Neural crest cell (in vitro differentiated cells): ENCODE measurements at regions not wholly inside any gene's neighbourhood (a gene's known extent, or its start where the extent isn't known, plus 50 kb on each side); places are given as distances from the start of the nearest gene placed in this dataset.
"Not testable (repeated sequence)": the region's sequence is repeated elsewhere in the genome, so short reads cannot be mapped to it uniquely, and the experiment has no call there.

ENCODE experiments used
- DNase-seq: peaks from one replicate; pipeline ENCODE4 v3.0.0; 2021; ENCODE audit warnings: low read depth, mixed read lengths, low spot score
- H3K27ac Mint-ChIP-seq: one replicate; pipeline ENCODE4 v1.8.0; 2021; ENCODE audit warnings: mild to moderate bottlenecking, mixed read lengths; ENCODE audit not compliant: unreplicated experiment
- H3K27me3 Mint-ChIP-seq: 2 replicates; pipeline ENCODE4 v1.8.0; 2021; ENCODE audit warnings: low read depth, mild to moderate bottlenecking, mixed read lengths
- H3K36me3 Mint-ChIP-seq: 2 replicates; pipeline ENCODE4 v1.8.0; 2021; ENCODE audit warnings: low read depth, mild to moderate bottlenecking, mixed read lengths
- H3K4me1 Mint-ChIP-seq: 2 replicates; pipeline ENCODE4 v1.8.0; 2021; ENCODE audit warnings: mixed read lengths
- H3K4me3 Mint-ChIP-seq: one replicate; pipeline ENCODE4 v1.8.0; 2021; ENCODE audit warnings: mild to moderate bottlenecking, mixed read lengths
- H3K9me3 Mint-ChIP-seq: 2 replicates; pipeline ENCODE4 v1.8.0; 2021; ENCODE audit warnings: mixed read lengths
- TF ChIP-seq, protein P1 (sequence below): fragments of 200-600 bp; sonication (generic); conservative IDR thresholded peaks from 2 replicates; pipeline ENCODE4 v1.5.0; 2021; ENCODE audit warnings: antibody characterized with exemption, mild to moderate bottlenecking

DNA sequence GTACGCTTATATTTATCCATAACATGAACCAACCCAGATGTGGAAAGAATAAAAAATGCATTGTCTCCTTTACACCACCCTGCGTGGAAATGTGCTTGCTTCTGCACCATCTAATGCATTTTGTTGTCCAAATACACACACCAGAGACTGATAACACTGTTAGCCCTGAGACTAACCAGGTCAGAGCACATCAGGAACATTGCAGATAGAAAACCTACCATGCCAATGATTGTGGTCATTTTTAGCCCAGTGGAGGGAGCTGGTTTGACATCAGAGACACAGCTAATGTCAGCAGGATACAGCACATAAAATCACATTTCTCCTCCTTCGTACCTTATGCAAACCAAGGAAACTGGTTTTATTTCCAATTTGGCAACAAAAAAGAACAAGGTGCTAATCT is 528.7 kb downstream of the DOK5 start:
- no peak for DNase-seq
- TF ChIP-seq, protein P1, sequence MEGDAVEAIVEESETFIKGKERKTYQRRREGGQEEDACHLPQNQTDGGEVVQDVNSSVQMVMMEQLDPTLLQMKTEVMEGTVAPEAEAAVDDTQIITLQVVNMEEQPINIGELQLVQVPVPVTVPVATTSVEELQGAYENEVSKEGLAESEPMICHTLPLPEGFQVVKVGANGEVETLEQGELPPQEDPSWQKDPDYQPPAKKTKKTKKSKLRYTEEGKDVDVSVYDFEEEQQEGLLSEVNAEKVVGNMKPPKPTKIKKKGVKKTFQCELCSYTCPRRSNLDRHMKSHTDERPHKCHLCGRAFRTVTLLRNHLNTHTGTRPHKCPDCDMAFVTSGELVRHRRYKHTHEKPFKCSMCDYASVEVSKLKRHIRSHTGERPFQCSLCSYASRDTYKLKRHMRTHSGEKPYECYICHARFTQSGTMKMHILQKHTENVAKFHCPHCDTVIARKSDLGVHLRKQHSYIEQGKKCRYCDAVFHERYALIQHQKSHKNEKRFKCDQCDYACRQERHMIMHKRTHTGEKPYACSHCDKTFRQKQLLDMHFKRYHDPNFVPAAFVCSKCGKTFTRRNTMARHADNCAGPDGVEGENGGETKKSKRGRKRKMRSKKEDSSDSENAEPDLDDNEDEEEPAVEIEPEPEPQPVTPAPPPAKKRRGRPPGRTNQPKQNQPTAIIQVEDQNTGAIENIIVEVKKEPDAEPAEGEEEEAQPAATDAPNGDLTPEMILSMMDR, result no peak
- peaks cover 7% of the 10 kb centered on the region for H3K27me3 Mint-ChIP-seq
- no peaks in the 10 kb centered on the region for H3K36me3 Mint-ChIP-seq
- no peak overlapping the region for H3K27ac Mint-ChIP-seq
- H3K4me3 Mint-ChIP-seq, result no peak overlapping the region
- H3K9me3 Mint-ChIP-seq, result no peaks in the 10 kb centered on the region
- no peaks in the 10 kb centered on the region for H3K4me1 Mint-ChIP-seq

DNA sequence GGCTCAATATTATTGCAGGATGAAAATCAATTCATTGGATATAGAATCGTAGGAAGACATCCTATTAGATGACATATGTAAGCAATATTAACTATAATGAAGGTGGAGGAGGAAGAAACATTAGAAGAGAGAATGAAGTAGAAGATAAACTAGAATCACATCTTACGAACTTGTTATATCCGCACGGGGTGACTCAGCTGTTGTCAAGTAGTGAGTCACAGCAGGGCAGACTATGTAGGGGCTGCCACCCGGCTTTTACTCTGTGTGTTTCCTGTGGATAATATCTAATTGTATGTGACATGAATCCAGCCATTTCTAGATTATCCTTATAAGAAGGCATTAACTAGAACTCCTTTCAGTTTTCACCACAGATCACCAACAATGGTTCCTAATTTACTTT is 520.2 kb downstream of the DOK5 start:
- H3K27me3 Mint-ChIP-seq, result no peaks in the 10 kb centered on the region
- H3K36me3 Mint-ChIP-seq, result no peaks in the 10 kb centered on the region
- DNase-seq, result no peak
- no peak overlapping the region for H3K27ac Mint-ChIP-seq
- TF ChIP-seq, protein P1, result no peak
- H3K9me3 Mint-ChIP-seq, result no peaks in the 10 kb centered on the region
- no peak overlapping the region for H3K4me3 Mint-ChIP-seq
- H3K4me1 Mint-ChIP-seq, result peaks cover 5% of the 10 kb centered on the region

DNA sequence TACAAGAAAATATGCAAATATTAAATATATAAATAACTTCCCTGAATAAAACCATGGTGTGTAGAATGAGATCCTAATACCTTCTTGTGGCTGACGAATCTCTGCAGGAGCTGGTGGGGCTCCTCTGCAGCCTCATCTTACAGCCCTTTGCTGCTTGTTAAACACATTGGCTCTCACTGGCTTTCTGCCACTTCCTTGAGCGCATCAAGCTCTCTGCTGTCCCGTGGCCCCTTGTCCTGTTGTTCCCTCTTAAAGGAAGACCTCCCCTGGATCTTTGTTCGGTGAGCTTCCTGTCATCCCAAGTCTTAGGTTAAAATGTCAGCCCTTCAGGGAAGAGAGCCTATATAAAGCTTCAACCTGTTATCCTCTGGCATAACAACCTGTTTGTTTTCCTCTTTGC is 519.6 kb downstream of the DOK5 start:
- no peak overlapping the region for H3K4me3 Mint-ChIP-seq
- peaks cover 5% of the 10 kb centered on the region for H3K4me1 Mint-ChIP-seq
- TF ChIP-seq, protein P1, result no peak
- DNase-seq, result no peak
- H3K27ac Mint-ChIP-seq, result no peak overlapping the region
- H3K9me3 Mint-ChIP-seq, result no peaks in the 10 kb centered on the region
- no peaks in the 10 kb centered on the region for H3K36me3 Mint-ChIP-seq
- no peaks in the 10 kb centered on the region for H3K27me3 Mint-ChIP-seq

DNA sequence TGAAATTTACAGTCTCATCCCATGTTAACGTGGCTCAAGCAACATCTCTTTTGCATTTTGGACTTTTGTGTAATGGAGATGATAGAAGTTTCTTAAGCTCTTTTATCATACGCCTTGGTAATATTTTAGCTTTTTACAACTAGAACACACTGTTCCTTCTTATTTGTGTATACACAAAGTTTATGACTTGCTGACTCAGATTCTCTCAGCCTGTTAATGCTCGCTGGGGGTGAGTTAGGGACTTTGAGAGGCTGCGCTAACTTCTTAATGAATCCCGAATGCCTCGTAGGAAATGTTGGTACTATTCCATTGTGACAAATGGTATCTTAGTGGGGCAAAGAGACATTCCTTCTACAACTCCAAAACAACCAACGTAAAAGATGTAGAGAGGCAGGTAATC is 509.7 kb downstream of the DOK5 start:
- no peak for DNase-seq
- TF ChIP-seq, protein P1, result no peak
- H3K4me3 Mint-ChIP-seq, result no peak overlapping the region
- peaks cover 3% of the 10 kb centered on the region for H3K9me3 Mint-ChIP-seq
- no peaks in the 10 kb centered on the region for H3K36me3 Mint-ChIP-seq
- H3K27ac Mint-ChIP-seq, result no peak overlapping the region
- H3K4me1 Mint-ChIP-seq, result peaks cover 5% of the 10 kb centered on the region
- H3K27me3 Mint-ChIP-seq, result no peaks in the 10 kb centered on the region

DNA sequence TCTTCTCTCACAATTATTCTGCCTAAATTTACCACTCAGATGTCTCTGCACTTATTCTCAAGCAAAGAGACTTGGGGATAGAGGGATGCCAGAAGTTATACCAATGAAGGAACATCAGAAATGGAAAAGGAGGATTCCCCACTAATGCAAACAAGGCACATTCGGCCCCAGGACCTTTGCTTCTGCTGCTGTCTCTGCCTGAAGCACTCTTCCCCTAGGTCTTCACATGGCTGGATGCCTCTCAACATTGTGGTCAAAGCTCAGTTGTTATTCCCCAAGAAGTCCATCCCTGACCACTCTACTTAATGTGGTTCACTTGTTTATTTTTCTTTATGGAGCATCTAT is 508.7 kb downstream of the DOK5 start:
- Mint-ChIP-seq H3K4me3 (no peak overlapping the region), H3K27me3 (no peaks in the 10 kb centered on the region), H3K4me1 (peaks cover 5% of the 10 kb centered on the region), H3K9me3 (peaks cover 3% of the 10 kb centered on the region), H3K27ac (no peak overlapping the region), H3K36me3 (no peaks in the 10 kb centered on the region)
- no peak for DNase-seq
- TF ChIP-seq, protein P1, result no peak

DNA sequence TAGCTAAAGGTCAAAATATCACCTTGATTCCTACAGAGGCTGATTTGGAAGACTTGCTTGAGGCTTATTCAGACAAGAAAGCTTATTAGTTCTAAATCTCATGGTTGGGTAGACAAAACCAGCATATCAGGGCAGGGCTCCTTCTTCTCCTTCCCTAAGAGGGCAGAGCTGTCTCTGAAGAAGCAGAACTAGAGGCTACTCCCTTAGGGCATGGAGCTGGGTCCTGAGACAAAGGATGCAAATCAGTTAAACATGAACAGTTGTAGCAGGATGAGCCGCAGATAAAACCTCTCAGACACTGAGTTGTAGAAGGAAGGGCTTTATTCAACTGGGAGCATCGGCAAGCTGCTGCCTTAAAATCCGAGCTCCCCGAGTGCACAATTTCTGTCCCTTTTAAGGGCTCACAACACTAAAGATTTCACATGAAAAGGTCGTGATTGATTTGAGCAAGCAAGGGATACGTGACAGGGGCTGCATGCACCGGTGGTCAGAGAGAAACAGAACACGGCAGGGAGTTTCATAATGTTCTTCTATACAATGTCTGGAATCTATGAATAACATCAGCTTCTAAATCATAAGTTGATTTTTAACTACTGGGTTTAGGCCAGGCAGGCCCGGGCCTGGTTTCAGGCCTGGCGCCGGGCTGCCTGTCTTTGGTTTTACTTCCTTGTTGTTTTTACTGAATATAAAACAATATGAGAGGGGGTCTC is 508.2 kb downstream of the DOK5 start:
- H3K27ac Mint-ChIP-seq, H3K4me3 Mint-ChIP-seq, H3K9me3 Mint-ChIP-seq, H3K4me1 Mint-ChIP-seq, DNase-seq, H3K27me3 Mint-ChIP-seq, H3K36me3 Mint-ChIP-seq: not testable (repeated sequence)
